ENCODE measurements at regions not wholly inside any gene's neighbourhood (a gene's known extent, or its start where the extent isn't known, plus 50 kb on each side); places are given as distances from the start of the nearest gene placed in this dataset.

GRCh38 chr22:49650336-49651241 lies 177.1 kb downstream of the BRD1 start:
- H3K27me3 Mint-ChIP-seq (ENCODE audit: low read depth): peaks cover 40% of the 10 kb centered on the region

GRCh38 chr22:49649166-49650068 lies 178.3 kb downstream of the BRD1 start:
- no peak overlapping the region for H3K4me3 Mint-ChIP-seq
- no peaks in the 10 kb centered on the region for H3K36me3 Mint-ChIP-seq (ENCODE audit: low read depth)

More at GRCh38 chr22:49650336-49651241, 177.1 kb downstream of the BRD1 start:
- H3K27ac Mint-ChIP-seq (ENCODE audit: unreplicated experiment): no peak overlapping the region
- peaks cover 21% of the 10 kb centered on the region for H3K4me1 Mint-ChIP-seq
- H3K9me3 Mint-ChIP-seq: no peaks in the 10 kb centered on the region
- H3K36me3 Mint-ChIP-seq (ENCODE audit: low read depth): no peaks in the 10 kb centered on the region
- DNase-seq (ENCODE audit: low read depth, low spot score): no peak
- TF ChIP-seq, protein P1, sequence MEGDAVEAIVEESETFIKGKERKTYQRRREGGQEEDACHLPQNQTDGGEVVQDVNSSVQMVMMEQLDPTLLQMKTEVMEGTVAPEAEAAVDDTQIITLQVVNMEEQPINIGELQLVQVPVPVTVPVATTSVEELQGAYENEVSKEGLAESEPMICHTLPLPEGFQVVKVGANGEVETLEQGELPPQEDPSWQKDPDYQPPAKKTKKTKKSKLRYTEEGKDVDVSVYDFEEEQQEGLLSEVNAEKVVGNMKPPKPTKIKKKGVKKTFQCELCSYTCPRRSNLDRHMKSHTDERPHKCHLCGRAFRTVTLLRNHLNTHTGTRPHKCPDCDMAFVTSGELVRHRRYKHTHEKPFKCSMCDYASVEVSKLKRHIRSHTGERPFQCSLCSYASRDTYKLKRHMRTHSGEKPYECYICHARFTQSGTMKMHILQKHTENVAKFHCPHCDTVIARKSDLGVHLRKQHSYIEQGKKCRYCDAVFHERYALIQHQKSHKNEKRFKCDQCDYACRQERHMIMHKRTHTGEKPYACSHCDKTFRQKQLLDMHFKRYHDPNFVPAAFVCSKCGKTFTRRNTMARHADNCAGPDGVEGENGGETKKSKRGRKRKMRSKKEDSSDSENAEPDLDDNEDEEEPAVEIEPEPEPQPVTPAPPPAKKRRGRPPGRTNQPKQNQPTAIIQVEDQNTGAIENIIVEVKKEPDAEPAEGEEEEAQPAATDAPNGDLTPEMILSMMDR (conservative IDR thresholded peaks at IDR 0.05): no peak
- H3K4me3 Mint-ChIP-seq: no peak overlapping the region

GRCh38 chr22:49648053-49648452 lies 179.6 kb downstream of the BRD1 start:
- H3K27ac Mint-ChIP-seq (ENCODE audit: unreplicated experiment): no peak overlapping the region
- TF ChIP-seq, protein P1 (conservative IDR thresholded peaks at IDR 0.05): no peak
- no peak for DNase-seq (ENCODE audit: low read depth, low spot score)
- H3K9me3 Mint-ChIP-seq: peaks cover 3% of the 10 kb centered on the region
- H3K36me3 Mint-ChIP-seq (ENCODE audit: low read depth): no peaks in the 10 kb centered on the region
- H3K4me3 Mint-ChIP-seq: no peak overlapping the region
- peaks cover 25% of the 10 kb centered on the region for H3K27me3 Mint-ChIP-seq (ENCODE audit: low read depth)
- H3K4me1 Mint-ChIP-seq: peaks cover 21% of the 10 kb centered on the region

More at GRCh38 chr22:49649166-49650068, 178.3 kb downstream of the BRD1 start:
- Mint-ChIP-seq H3K9me3 (peaks cover 3% of the 10 kb centered on the region), H3K27me3 (ENCODE audit: low read depth) (peaks cover 34% of the 10 kb centered on the region), H3K27ac (ENCODE audit: unreplicated experiment) (peak overlapping the region; percentile 81), H3K4me1 (peaks cover 21% of the 10 kb centered on the region)
- no peak for DNase-seq (ENCODE audit: low read depth, low spot score)
- TF ChIP-seq, protein P1 (conservative IDR thresholded peaks at IDR 0.05): no peak

GRCh38 chr22:49647627-49648026 lies 180.0 kb downstream of the BRD1 start:
- peaks cover 21% of the 10 kb centered on the region for H3K4me1 Mint-ChIP-seq
- no peaks in the 10 kb centered on the region for H3K36me3 Mint-ChIP-seq (ENCODE audit: low read depth)
- peaks cover 3% of the 10 kb centered on the region for H3K9me3 Mint-ChIP-seq
- H3K27me3 Mint-ChIP-seq (ENCODE audit: low read depth): peaks cover 24% of the 10 kb centered on the region
- no peak overlapping the region for H3K4me3 Mint-ChIP-seq
- no peak overlapping the region for H3K27ac Mint-ChIP-seq (ENCODE audit: unreplicated experiment)
- no peak for DNase-seq (ENCODE audit: low read depth, low spot score)
- TF ChIP-seq, protein P1 (conservative IDR thresholded peaks at IDR 0.05): no peak

DNA sequence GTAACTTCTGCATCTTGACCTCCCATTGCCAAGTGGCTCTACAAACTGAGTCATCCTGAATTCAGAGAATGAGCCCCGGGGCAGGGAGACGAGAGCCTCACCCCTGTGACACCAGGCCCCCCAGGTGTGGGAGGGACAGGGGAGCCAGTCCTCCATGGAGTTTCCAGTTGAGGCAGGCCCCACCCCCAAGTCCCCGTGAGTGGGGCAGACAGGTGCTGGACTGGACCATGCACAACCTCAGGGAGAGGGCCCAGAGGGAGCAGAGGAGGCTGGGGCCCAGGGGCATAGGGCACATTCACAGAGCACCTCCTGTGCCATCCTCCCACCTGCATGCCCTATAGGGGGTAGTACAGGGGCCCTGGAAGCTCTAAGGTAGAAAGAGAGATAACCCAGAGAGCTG lies 180.8 kb downstream of the BRD1 start:
- no peak for DNase-seq (ENCODE audit: low read depth, low spot score)
- Mint-ChIP-seq H3K27ac (ENCODE audit: unreplicated experiment) (no peak overlapping the region), H3K36me3 (ENCODE audit: low read depth) (no peaks in the 10 kb centered on the region), H3K4me1 (peaks cover 21% of the 10 kb centered on the region), H3K27me3 (ENCODE audit: low read depth) (peaks cover 24% of the 10 kb centered on the region), H3K4me3 (no peak overlapping the region), H3K9me3 (peaks cover 3% of the 10 kb centered on the region)
- TF ChIP-seq, protein P1 (conservative IDR thresholded peaks at IDR 0.05): no peak

All from neural crest cell (in vitro differentiated cells).